ENCODE measurements at regions not wholly inside any gene's neighbourhood (a gene's known extent, or its start where the extent isn't known, plus 50 kb on each side); places are given as distances from the start of the nearest gene placed in this dataset.

DNA sequence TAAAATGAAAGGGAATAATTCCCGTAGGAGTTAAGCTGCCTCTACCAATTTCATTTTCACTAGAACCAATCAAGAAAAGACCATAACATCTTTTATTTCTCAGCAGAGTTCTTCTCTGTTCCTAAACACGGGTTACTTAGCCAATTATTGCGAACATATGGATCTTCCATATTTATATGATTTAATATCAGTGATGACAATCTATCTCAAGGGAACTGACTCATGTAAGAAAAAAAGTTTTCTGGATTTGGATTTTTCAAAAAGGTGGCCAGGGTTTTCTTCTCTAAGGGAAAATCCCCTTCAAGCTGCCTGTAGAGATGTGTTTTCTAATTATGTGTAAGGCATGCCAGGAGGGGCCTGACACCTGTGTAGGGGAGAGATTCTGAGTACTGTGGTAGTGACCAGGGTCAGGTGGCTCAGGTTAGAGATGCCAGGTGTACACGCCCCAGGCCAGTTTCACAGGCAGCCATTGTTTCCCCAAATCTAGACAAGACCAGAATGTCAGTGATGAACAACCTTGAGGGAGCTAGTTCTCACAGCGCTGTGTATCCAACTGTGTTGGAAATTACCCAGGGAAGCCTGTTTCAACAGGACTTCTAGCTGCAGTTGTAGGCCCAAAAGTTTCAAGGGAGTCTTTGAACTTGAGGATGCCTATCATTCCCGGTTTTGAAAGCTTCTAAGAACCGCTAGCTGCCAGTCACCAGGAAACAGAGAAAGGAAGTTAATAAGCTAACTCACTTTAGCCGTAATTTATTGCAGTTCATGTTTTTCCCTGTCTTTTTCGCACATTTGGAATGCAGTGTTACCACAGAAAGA is 572.5 kb upstream of the RGMB start:
- Histone ChIP-seq H3K36me3 (ENCODE audit: control insufficient read depth in 2 of 2, insufficient read depth in 1 of 2, low read length in 2 of 2) (no peaks in the 10 kb centered on the region), H3K9me3 (ENCODE audit: control insufficient read depth, insufficient read depth, low read depth, low read length) (no peaks in the 10 kb centered on the region), H3K4me3 (ENCODE audit: low read depth, low read length) (no peak overlapping the region), H3K27ac (ENCODE audit: extremely low read depth, low read depth, low read length) (no peak overlapping the region), H3K4me1 (ENCODE audit: control insufficient read depth, insufficient read depth, low read length) (no peaks in the 10 kb centered on the region)
- CTCF ChIA-PET, result no interaction called here
- TF ChIP-seq, protein P1, sequence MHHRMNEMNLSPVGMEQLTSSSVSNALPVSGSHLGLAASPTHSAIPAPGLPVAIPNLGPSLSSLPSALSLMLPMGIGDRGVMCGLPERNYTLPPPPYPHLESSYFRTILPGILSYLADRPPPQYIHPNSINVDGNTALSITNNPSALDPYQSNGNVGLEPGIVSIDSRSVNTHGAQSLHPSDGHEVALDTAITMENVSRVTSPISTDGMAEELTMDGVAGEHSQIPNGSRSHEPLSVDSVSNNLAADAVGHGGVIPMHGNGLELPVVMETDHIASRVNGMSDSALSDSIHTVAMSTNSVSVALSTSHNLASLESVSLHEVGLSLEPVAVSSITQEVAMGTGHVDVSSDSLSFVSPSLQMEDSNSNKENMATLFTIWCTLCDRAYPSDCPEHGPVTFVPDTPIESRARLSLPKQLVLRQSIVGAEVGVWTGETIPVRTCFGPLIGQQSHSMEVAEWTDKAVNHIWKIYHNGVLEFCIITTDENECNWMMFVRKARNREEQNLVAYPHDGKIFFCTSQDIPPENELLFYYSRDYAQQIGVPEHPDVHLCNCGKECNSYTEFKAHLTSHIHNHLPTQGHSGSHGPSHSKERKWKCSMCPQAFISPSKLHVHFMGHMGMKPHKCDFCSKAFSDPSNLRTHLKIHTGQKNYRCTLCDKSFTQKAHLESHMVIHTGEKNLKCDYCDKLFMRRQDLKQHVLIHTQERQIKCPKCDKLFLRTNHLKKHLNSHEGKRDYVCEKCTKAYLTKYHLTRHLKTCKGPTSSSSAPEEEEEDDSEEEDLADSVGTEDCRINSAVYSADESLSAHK (tag by site-specific recombination; IDR thresholded peaks at IDR 0.05), result no peak
- TF ChIP-seq ZNF169 (tag by site-specific recombination; IDR thresholded peaks at IDR 0.05) (no peak), ZBTB8A (tag by site-specific recombination; IDR thresholded peaks at IDR 0.05) (no peak), ZNF514 (tag by site-specific recombination; IDR thresholded peaks at IDR 0.05) (no peak), ZNF626 (tag by site-specific recombination; IDR thresholded peaks at IDR 0.05) (no peak), ZNF600 (tag by site-specific recombination; IDR thresholded peaks at IDR 0.05) (no peak), SETDB1 (IDR thresholded peaks at IDR 0.05; ENCODE audit: insufficient read length, low read length) (no peak), ZNF558 (tag by site-specific recombination; IDR thresholded peaks at IDR 0.05) (no peak), ZNF830 (tag by site-specific recombination; IDR thresholded peaks at IDR 0.05; ENCODE audit: low read depth) (no peak), ZNF571 (tag by site-specific recombination; IDR thresholded peaks at IDR 0.05) (no peak), GFI1B (tag by site-specific recombination; IDR thresholded peaks at IDR 0.05) (no peak), ZNF18 (tag by site-specific recombination; IDR thresholded peaks at IDR 0.05) (no peak), ZNF585B (tag by site-specific recombination; IDR thresholded peaks at IDR 0.05) (no peak), ZNF488 (tag by site-specific recombination; IDR thresholded peaks at IDR 0.05) (no peak), SP3 (tag by site-specific recombination; IDR thresholded peaks at IDR 0.05) (no peak)
- TF ChIP-seq, protein P2, sequence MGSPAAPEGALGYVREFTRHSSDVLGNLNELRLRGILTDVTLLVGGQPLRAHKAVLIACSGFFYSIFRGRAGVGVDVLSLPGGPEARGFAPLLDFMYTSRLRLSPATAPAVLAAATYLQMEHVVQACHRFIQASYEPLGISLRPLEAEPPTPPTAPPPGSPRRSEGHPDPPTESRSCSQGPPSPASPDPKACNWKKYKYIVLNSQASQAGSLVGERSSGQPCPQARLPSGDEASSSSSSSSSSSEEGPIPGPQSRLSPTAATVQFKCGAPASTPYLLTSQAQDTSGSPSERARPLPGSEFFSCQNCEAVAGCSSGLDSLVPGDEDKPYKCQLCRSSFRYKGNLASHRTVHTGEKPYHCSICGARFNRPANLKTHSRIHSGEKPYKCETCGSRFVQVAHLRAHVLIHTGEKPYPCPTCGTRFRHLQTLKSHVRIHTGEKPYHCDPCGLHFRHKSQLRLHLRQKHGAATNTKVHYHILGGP (tag by site-specific recombination; IDR thresholded peaks at IDR 0.05), result no peak
- POLR2A ChIA-PET, result no interaction called here

- Histone ChIP-seq H3K4me1 (ENCODE audit: control insufficient read depth, insufficient read depth, low read length) (no peaks in the 10 kb centered on the region), H3K36me3 (ENCODE audit: control insufficient read depth in 2 of 2, insufficient read depth in 1 of 2, low read length in 2 of 2) (no peaks in the 10 kb centered on the region), H3K9me3 (ENCODE audit: control insufficient read depth, insufficient read depth, low read depth, low read length) (no peaks in the 10 kb centered on the region), H3K4me3 (ENCODE audit: low read depth, low read length) (no peak overlapping the region), H3K27ac (ENCODE audit: extremely low read depth, low read depth, low read length) (no peak overlapping the region)
- CTCF ChIA-PET, result interaction anchor here (0.6 kb wide), 1 partner anchor 130 kb away, joined by 3 read pairs; no protein-coding TSS in a partner anchor
- POLR2A ChIA-PET, result no interaction called here
- TF ChIP-seq ZNF155 (tag by site-specific recombination; IDR thresholded peaks at IDR 0.05), result no peak
- TF ChIP-seq ZNF596 (tag by site-specific recombination; IDR thresholded peaks at IDR 0.05), result no peak
- TF ChIP-seq ZNF26 (tag by site-specific recombination; IDR thresholded peaks at IDR 0.05), result no peak
- TF ChIP-seq, protein P3, sequence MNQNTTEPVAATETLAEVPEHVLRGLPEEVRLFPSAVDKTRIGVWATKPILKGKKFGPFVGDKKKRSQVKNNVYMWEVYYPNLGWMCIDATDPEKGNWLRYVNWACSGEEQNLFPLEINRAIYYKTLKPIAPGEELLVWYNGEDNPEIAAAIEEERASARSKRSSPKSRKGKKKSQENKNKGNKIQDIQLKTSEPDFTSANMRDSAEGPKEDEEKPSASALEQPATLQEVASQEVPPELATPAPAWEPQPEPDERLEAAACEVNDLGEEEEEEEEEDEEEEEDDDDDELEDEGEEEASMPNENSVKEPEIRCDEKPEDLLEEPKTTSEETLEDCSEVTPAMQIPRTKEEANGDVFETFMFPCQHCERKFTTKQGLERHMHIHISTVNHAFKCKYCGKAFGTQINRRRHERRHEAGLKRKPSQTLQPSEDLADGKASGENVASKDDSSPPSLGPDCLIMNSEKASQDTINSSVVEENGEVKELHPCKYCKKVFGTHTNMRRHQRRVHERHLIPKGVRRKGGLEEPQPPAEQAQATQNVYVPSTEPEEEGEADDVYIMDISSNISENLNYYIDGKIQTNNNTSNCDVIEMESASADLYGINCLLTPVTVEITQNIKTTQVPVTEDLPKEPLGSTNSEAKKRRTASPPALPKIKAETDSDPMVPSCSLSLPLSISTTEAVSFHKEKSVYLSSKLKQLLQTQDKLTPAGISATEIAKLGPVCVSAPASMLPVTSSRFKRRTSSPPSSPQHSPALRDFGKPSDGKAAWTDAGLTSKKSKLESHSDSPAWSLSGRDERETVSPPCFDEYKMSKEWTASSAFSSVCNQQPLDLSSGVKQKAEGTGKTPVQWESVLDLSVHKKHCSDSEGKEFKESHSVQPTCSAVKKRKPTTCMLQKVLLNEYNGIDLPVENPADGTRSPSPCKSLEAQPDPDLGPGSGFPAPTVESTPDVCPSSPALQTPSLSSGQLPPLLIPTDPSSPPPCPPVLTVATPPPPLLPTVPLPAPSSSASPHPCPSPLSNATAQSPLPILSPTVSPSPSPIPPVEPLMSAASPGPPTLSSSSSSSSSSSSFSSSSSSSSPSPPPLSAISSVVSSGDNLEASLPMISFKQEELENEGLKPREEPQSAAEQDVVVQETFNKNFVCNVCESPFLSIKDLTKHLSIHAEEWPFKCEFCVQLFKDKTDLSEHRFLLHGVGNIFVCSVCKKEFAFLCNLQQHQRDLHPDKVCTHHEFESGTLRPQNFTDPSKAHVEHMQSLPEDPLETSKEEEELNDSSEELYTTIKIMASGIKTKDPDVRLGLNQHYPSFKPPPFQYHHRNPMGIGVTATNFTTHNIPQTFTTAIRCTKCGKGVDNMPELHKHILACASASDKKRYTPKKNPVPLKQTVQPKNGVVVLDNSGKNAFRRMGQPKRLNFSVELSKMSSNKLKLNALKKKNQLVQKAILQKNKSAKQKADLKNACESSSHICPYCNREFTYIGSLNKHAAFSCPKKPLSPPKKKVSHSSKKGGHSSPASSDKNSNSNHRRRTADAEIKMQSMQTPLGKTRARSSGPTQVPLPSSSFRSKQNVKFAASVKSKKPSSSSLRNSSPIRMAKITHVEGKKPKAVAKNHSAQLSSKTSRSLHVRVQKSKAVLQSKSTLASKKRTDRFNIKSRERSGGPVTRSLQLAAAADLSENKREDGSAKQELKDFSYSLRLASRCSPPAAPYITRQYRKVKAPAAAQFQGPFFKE (tag by site-specific recombination; IDR thresholded peaks at IDR 0.05; ENCODE audit: borderline replicate concordance), result no peak
- no peak for TF ChIP-seq ZNF747 (tag by site-specific recombination; IDR thresholded peaks at IDR 0.05)
These were observed 568.7 kb upstream of the RGMB start for GRCh38 chr5:98204798-98205197.
